Pancreas (tissue), 10 donors: ENCODE measurements at regions not wholly inside any gene's neighbourhood (a gene's known extent, or its start where the extent isn't known, plus 50 kb on each side); places are given as distances from the start of the nearest gene placed in this dataset.

ENCODE experiments used
- ATAC-seq, 4 donors: fragments of 200-7000 bp; cut with Tn5 transposase; one replicate each; pipeline versions ENCODE4 v1.8.0 to v1.9.1; 2020; ENCODE audit warnings: mild to moderate bottlenecking in 4 of 4, moderate library complexity in 4 of 4
- DNase-seq, 6 donors: peaks; one replicate each; pipeline ENCODE4 v3.0.0-alpha.2; 2020
- FAIRE-seq: peaks from 2 replicates; lab custom pipeline; 2012; peaks lifted over from hg19 to GRCh38; lab: Jason Lieb, UNC
- H3K27ac ChIP-seq, 4 donors: fragments of 200-600 bp; sonication (generic); 1 replicate in 3 of 4; 2 replicates in 1 of 4; pipeline versions ENCODE4 v1.5.0 to v1.8.0; 2020
- H3K27me3 ChIP-seq, 4 donors: fragments of 200-600 bp; one replicate each; pipeline ENCODE4 v1.8.0; 2021
- H3K36me3 ChIP-seq, 3 donors: fragments of 200-600 bp; sonication (generic) in 1 of 3; one replicate each; pipeline versions ENCODE4 v1.5.0 to v1.8.0; 2020 to 2021
- H3K4me1 ChIP-seq, 3 donors: fragments of 200-600 bp; one replicate each; pipeline ENCODE4 v1.8.0; 2021
- H3K4me3 ChIP-seq, 4 donors: fragments of 200-600 bp; sonication (generic) in 2 of 4; one replicate each; pipeline versions ENCODE4 v1.5.0 to v1.8.0; 2020 to 2021
- H3K9me3 ChIP-seq, 4 donors: fragments of 200-600 bp; one replicate each; pipeline ENCODE4 v1.8.0; 2021
- CTCF ChIP-seq, 4 donors: fragments of 200-600 bp; sonication (generic) in 3 of 4; IDR thresholded peaks; one replicate each; pipeline versions ENCODE4 v1.5.0 to v1.8.0; 2021; ENCODE audit warnings: antibody characterized with exemption in 4 of 4
- WGBS, 2 donors: extraction: QIAGEN DNeasy Blood & Tissue Kit; methylation state at CpG; one replicate each; pipeline ENCODE4 v1.1.7; 2013; 5-methylcytosine and 5-hydroxymethylcytosine counted together
- intact Hi-C, 3 donors: fragments of 100-400 bp; cut with DNase I; formaldehyde crosslinking; loops; one replicate each; pipeline versions ENCODE4 v1.11.1 to v1.14.2; 2022
- donor health status: healthy with polysubstance abuse.
- donor health status: DM: no; HTN: no; CAD: no; lungs with moderate emphysema.
- donor health status: DM: no; HTN: no; CAD: no.
- donor health status: control.
- donor health status: control.
- donor health status: Bipolar disorder and iron deficiency.
- donor health status: DM: yes; HTN: yes; CAD: no.
- donor health status: DM: no; HTN: no; CAD: no.
- donor health status: DM: no; HTN: no; CAD: no.
- donor health status: DM: yes; HTN: yes; CAD: no.

- WGBS, 2 donors = 77 to 84% methylated on average over 7 of the region's 7 CpGs
- H3K27ac ChIP-seq = no peak overlapping the region
- DNase-seq (no peak), FAIRE-seq (no peak), ATAC-seq (no peak)
- TF ChIP-seq CTCF (IDR thresholded peaks at IDR 0.05) = no peak
- no peak overlapping the region for H3K4me3 ChIP-seq
- peaks cover 0 to 3% (median 0%) of the 10 kb centered on the region in 4 donors for H3K27me3 ChIP-seq
- H3K4me1 ChIP-seq = no peaks in the 10 kb centered on the region
- H3K9me3 ChIP-seq = no peaks in the 10 kb centered on the region
- no peaks in the 10 kb centered on the region for H3K36me3 ChIP-seq
- intact Hi-C loops = no loop called here
Measured at GRCh38 chr16:86863609-86864008, 285.3 kb downstream of the FOXL1 start.

GRCh38 chr16:86864586-86864985 lies 286.2 kb downstream of the FOXL1 start:
- TF ChIP-seq CTCF (IDR thresholded peaks at IDR 0.05) = no peak
- Histone ChIP-seq H3K27ac (no peak overlapping the region), H3K9me3 (no peaks in the 10 kb centered on the region), H3K36me3 (no peaks in the 10 kb centered on the region), H3K27me3 (peaks cover 0 to 3% (median 0%) of the 10 kb centered on the region in 4 donors), H3K4me3 (no peak overlapping the region), H3K4me1 (no peaks in the 10 kb centered on the region)
- FAIRE-seq = no peak
- intact Hi-C loops = no loop called here
- DNase-seq = no peak
- WGBS, 2 donors = 79 to 85% methylated on average over 6 of the region's 6 CpGs
- ATAC-seq = no peak

- Histone ChIP-seq H3K4me3 (no peak overlapping the region), H3K27me3 (no peaks in the 10 kb centered on the region), H3K4me1 (no peaks in the 10 kb centered on the region), H3K27ac (no peak overlapping the region), H3K9me3 (no peaks in the 10 kb centered on the region), H3K36me3 (no peaks in the 10 kb centered on the region)
- TF ChIP-seq CTCF (IDR thresholded peaks at IDR 0.05) = no peak
- ATAC-seq (no peak), DNase-seq (peak in 1 of 6 donors; percentile 29), FAIRE-seq (no peak)
- intact Hi-C loops = no loop called here
- WGBS, 2 donors = 62 to 71% methylated on average over 23 of the region's 23 CpGs
Measured at GRCh38 chr16:86865851-86866662, 287.7 kb downstream of the FOXL1 start.

GRCh38 chr16:86866986-86867722 lies 288.8 kb downstream of the FOXL1 start:
- no peaks in the 10 kb centered on the region for H3K27me3 ChIP-seq
- H3K27ac ChIP-seq = no peak overlapping the region
- H3K36me3 ChIP-seq = no peaks in the 10 kb centered on the region
- no peak overlapping the region for H3K4me3 ChIP-seq
- WGBS, 2 donors = 74 to 85% methylated on average over 5 to 6 of the region's 6 CpGs
- DNase-seq (peak in 1 of 6 donors; percentile 23), FAIRE-seq (no peak), ATAC-seq (no peak)
- no peak for TF ChIP-seq CTCF (IDR thresholded peaks at IDR 0.05)
- intact Hi-C loops = no loop called here
- no peaks in the 10 kb centered on the region for H3K4me1 ChIP-seq
- no peaks in the 10 kb centered on the region for H3K9me3 ChIP-seq
